HG02588 (cell line): ENCODE measurements at regions not wholly inside any gene's neighbourhood (a gene's known extent, or its start where the extent isn't known, plus 50 kb on each side); places are given as distances from the start of the nearest gene placed in this dataset.

Experiments
- ATAC-seq: cut with Tn5 transposase; IDR thresholded peaks from one replicate; pipeline ENCODE4 v1.9.1; 2021; ENCODE audit warnings: mild to moderate bottlenecking, moderate library complexity; ENCODE audit not compliant: unreplicated experiment

DNA sequence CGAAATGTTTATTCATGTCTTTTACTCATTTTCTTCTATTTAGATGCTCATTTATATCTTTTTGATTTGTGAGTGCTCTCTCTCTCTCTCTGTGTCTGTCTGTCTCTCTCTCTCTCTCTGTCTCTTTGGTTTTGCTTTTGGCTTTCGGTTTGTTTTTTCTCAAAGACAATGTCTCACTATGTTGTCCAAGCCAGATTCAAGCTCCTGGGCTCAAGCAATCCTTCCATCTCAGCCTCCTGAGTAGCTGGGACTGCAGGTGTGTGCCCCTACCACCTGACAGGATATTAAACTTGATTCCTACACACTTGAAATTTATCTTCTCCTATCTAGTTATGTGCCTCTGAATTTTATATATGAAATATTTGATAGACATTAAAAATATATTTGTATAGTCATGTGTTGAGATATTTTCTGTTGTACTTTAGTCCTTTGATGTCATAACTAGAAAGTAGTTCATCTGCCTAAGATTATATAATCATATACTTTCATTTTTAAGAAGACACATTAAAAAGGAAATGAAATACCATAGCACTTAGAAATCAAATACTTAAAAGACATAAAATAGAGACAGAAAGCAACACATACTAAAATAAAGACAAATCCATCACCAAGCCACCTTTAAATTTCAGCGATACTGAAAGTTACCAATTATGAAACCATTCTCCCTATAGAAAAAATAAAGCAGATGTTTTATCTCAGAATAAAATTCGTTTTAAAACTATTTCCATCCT, 68.1 kb upstream of the SFMBT2 start:
- no peak for ATAC-seq

DNA sequence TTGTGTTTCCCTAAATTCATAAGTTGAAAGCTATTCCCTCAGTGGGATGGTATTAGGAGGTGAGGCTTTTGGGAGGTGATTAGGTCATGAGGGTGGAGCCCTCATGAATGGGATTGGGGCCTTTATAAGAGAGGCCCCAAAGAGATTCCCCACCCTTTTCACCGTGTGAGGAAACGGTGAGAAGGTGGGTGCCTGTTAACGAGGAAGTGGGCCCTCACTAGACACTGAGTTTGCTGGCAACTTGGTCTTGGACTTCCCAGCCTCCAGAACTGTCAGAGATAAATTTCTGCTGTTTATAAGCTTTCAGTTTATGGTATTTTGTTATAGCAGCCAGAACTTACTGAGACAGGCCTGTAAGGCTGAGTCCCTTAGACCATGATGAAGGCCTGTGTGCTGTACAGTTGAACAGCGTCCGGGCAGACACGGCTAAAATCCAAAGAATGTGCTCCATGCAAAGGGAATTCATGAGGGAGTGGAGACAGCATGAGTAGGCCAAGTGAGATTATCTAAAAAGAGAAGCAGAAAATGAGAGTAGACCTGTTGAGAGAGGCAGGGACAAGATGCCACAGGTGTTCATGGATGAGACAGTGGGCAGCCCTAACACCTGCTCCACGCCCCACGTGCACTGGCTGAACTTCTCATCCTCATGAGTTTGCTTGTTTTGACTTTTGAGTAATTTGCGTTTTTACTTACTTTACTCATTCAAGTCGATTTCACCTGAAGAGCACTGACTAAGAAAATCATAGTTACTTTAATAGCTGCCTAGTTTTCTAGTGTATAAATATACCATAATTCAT, 66.9 kb upstream of the SFMBT2 start:
- no peak for ATAC-seq

DNA sequence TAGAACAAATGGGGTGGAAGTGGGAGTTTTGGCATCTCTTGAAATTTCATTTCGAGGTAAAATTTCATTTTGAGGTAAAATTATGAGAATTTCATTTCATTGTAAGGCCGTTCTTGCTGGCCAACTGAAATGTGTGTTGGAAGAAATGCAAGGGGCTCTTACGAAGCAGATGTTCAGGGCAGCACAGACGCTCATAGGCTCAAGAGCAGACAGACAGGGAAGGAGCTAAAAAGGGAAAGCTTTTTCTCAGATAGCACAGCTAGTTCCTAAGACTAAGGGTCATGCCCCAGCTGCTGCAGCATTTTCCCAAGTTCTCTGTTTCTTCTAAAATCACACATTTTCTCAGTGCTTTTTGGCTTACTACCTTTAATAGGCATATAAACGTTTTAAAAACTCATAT, 65.1 kb upstream of the SFMBT2 start:
- no peak for ATAC-seq

DNA sequence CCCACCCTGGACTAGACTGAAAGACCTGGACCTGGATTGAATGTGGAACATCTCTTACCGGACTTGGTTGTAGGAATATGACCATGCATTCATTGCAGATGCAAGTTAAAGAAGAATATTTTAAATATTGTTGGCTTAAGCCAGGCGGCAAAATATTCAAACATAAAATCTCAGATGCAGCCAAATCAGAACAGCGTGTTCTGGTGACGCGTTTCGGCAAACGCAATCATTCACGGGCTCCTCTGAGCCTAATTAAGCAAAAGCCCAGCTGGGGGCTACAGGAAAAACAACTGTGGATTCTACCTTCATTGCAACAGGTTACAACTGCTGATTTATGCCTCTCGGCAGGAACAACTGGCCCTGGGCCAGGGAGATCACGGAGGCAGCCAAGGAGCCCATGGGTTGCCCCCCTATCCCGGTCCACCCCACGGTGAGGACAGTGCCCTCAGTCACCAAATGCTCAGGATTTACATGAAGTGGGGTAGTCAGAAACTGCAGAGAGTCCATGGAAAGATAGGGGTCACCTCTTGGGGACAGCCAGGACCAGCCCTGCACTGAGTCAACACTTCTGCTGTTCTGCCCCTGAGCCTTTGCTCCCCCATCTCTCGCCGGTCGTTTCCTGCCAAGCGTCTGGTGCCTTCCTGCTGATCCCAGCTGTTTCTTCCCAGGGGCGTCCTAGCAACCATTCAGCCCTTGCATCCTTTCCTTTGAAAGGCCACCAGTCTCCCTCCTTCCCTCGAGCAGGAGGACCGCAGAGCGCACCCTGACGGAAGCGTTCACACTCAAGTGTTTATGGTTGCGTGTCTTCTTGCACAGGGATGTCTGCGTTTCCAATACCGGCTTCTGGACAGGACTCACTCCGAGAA, 64.4 kb upstream of the SFMBT2 start:
- ATAC-seq: no peak

DNA sequence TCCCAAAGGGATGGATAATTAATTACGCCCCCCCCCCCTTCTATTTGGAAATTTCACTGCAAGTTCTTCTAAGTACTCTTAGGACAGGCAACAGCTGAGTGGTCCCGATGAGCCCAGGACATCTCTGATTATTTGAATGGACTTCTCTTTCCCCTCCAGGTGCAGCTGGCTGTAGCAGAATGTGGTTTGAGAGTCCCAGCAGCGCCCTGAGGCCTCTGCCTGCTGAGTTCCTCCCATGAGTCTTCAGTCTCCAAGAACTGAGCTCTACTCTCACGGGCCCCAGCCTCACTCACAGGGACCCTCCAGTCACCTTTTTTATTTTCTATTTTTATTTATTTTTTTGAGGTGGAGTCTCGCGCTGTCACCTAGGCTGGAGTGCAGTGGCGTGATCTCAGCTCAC, 63.6 kb upstream of the SFMBT2 start:
- no peak for ATAC-seq

DNA sequence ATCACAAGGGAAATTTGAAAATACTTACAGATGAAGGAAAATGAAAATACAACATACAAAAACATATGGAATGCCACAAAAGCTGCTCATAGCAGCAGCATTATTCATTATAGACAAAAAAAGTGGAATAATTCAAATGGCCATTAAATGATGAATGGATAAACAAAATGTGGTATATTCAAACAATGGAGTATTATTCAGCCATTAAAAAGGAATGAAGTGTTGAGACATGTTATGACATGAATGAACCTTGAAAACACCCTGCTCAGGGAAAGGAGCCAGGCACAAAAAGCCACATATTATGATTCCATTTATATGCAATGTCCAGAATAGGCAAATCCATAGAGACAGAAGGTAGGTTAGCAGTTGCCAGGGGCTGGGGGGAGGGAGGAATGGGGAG, 62.6 kb upstream of the SFMBT2 start:
- ATAC-seq: no peak

DNA sequence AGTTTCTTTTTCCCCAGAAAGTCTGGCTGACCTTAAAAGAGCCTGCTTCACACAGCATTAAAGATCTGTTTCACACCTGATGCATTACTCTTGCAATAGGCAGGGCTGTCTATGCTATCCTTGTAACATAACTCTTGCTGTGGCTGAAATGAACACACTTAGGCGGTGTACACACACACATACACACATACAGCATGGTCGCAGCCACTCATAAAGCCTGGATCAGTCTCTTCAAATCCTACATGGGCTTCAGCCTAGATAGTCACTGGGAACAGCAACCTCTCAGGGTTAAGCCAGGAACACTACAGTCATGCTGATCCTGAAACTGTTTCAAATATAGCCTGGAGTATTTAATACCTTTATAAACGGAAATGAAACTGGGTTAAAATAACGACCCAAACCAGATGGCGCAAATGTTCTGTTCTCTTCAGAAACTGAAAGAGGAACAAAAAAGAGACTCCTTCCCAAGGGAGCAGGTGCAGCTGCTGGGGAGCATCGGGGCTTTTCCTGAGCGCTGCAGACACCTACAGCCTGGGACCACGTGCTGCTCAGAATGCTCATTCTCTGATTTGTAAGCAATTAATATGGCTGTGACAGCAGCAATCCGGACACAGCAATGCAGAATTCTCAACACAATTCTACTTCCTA, 61.0 kb upstream of the SFMBT2 start:
- ATAC-seq: peak; percentile 91

DNA sequence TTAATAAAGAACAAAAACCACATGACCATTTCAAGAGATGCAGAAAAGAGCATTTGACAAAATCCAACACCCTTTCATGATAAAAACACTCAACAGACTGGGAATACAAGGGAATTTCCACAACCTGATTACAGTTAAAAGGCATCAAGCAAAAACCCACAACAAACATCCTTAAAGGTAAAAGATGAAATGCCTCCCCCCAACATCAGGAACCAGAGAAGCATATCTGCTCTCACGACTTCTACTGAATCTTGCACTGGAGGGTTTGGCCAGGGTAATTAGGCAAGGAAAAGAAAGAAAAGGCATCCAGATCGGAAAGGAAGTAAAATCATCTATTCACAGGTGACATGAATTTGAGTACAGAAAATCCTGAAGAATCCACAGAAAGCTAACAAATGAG, 59.5 kb upstream of the SFMBT2 start:
- ATAC-seq: no peak

DNA sequence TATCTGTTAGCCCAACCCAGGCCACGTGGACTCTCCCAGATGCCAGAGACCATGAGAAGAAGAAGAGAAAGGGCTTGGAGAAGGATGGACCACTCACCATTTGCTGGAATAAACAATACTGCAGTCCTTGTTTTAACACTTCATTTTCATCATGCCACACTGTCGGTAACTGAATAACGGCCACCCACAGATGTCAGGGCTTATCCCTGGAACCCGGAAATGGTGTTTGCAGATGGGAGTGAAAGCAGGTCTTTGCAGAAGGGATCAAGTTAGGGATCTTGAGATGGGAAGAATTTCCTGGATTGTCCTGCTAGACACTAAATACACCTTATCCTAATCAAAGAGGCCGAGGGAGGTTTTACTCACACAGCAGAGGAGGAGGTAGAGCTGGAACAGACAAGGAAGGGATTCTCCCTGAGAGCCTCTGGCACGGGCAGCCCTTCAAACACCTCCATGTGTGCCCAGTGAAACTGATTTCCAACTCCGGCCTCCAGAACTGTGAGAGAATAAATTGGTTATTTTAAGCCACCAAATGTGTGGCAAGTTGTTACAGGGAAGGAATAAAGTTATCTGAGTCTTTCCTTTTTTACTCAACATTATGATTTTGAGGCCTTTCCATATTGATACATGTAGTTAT, 56.3 kb upstream of the SFMBT2 start:
- no peak for ATAC-seq

DNA sequence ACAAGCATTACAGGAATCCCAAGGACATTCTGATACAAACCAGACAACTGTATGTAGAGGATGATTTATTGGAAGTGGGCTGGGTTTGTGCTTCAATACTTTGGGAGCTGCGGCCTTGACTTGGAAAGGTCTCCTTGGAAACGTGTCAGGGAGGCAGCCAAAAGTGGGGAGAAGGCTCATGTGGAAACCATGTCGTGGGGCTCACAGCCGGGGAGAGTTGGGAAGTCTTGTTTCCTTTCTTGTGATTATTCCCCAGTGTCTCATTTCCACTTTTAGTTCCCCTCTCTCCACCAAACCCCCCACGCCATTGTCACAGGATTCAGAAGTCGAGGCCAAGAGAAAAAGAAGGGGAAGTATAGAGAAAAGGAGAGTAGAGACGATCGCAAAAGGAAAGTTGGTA, 53.9 kb upstream of the SFMBT2 start:
- ATAC-seq: no peak
